Spleen (tissue), 7 donors: ENCODE measurements at regions not wholly inside any gene's neighbourhood (a gene's known extent, or its start where the extent isn't known, plus 50 kb on each side); places are given as distances from the start of the nearest gene placed in this dataset.

Source experiments
- POLR2A ChIP-seq, 3 donors: fragments of 450-650 bp; IDR thresholded peaks; one replicate each; pipeline ENCODE4 v1.5.1; 2017; ENCODE audit warnings: antibody characterized with exemption in 3 of 3, mild to moderate bottlenecking in 1 of 3
- TF ChIP-seq, protein P1 (sequence below), 11 experiments: fragments of 200-600 bp in 7 of 11; fragments of 450-650 bp in 4 of 11; sonication (generic) in 4 of 11; IDR thresholded peaks in 8 of 11; conservative IDR thresholded peaks in 3 of 11; 1 replicate in 7 of 11; 2 replicates in 4 of 11; pipeline versions ENCODE4 v1.4.0 to v1.8.0; 2016 to 2021; ENCODE audit warnings: antibody characterized with exemption in 11 of 11, inconsistent platforms in 4 of 11, mild to moderate bottlenecking in 1 of 11
- donor health status: DM: no; HTN: no; CAD: no; lungs with moderate emphysema.
- donor health status: DM: no; HTN: no; CAD: no.
- donor health status: DM: no; HTN: no; CAD: no.

GRCh38 chr7:22931011-22931410, 82.9 kb downstream of the HYCC1 start:
- TF ChIP-seq, protein P1, sequence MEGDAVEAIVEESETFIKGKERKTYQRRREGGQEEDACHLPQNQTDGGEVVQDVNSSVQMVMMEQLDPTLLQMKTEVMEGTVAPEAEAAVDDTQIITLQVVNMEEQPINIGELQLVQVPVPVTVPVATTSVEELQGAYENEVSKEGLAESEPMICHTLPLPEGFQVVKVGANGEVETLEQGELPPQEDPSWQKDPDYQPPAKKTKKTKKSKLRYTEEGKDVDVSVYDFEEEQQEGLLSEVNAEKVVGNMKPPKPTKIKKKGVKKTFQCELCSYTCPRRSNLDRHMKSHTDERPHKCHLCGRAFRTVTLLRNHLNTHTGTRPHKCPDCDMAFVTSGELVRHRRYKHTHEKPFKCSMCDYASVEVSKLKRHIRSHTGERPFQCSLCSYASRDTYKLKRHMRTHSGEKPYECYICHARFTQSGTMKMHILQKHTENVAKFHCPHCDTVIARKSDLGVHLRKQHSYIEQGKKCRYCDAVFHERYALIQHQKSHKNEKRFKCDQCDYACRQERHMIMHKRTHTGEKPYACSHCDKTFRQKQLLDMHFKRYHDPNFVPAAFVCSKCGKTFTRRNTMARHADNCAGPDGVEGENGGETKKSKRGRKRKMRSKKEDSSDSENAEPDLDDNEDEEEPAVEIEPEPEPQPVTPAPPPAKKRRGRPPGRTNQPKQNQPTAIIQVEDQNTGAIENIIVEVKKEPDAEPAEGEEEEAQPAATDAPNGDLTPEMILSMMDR (IDR thresholded peaks at IDR 0.05 in 8 of 11, conservative IDR thresholded peaks at IDR 0.05 in 3 of 11), result no peak
- no peak for TF ChIP-seq POLR2A (IDR thresholded peaks at IDR 0.05)
